T1000 (cell line): ENCODE measurements at regions not wholly inside any gene's neighbourhood (a gene's known extent, or its start where the extent isn't known, plus 50 kb on each side); places are given as distances from the start of the nearest gene placed in this dataset.
"Not testable (repeated sequence)": the region's sequence is repeated elsewhere in the genome, so short reads cannot be mapped to it uniquely, and the experiment has no call there.

ENCODE experiments used
- DNase-seq: peaks from one replicate; lab custom pipeline; 2025; ENCODE audit warnings: mixed read lengths; lab: John Stamatoyannopoulos, UW

- no peak for DNase-seq
Observed at GRCh38 chr1:177891809-177892208, 78.0 kb downstream of the SEC16B start.

- no peak for DNase-seq
Observed at GRCh38 chr1:177890479-177890878, 79.4 kb downstream of the SEC16B start.

- DNase-seq: no peak
Observed at GRCh38 chr1:177884479-177885021, 85.3 kb downstream of the SEC16B start.

DNA sequence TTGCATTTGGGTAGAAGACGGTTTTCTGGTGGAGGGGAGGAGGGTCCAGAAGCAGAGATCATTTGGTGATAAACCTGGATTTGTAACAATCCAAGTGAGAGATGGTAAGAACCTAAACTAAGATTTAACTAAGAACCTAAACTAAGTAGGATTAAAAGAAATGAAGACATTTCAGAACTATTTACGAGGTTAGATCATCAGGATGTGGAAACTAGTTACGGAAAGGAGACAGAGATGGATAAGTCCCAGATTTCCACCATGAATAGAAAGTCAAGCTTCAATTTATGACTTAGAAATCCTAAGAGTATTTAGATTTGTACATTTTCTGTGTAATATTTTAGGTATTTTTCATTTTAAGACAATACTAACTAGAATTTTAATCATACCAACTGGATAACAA is 86.3 kb downstream of the SEC16B start:
- DNase-seq: no peak

DNA sequence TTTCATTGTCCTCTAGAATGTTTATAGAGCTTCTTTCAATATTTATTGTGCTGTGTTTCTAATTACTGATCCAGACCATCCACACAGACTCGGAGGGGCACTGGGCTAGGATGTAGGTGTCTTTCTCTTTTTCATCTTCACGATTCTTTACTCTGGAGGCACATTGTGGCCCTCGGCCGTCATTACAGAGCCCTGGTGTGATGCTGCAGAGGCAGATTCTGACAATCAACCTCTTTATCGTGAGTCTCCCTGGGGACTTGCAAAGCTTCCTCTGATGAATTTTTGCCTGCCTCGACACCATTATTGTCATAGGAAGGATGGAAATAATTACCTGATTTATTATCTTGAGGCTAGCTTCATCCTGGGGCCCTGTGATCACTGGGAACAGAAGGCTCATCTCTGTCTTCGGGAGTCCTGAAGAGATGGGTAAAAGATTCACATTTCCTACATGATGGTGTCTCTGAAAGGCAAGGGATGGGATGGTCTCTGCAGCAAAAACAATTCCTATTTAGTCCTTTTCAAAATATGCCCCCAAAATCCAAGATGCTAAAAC is 89.4 kb downstream of the SEC16B start:
- no peak for DNase-seq

DNA sequence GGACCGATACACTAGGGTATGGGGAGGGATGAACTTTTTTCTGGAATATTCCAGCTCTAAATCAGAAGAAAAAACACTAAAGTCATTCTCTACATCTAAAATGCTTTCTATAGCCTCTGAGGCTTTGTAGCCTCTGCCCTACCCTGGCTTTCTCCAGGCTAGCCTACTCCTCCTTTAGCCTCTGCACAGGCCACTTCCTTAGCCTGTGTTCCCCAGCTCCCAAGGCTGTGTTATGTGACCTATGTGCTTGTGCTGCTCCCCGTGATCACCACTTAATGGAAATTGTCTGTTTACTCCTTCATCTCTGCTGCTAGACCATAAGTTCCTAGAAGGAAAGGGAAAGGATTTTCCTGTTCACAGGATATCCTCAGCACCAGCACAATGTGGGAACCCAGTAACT is 92.8 kb downstream of the SEC16B start:
- no peak for DNase-seq

DNA sequence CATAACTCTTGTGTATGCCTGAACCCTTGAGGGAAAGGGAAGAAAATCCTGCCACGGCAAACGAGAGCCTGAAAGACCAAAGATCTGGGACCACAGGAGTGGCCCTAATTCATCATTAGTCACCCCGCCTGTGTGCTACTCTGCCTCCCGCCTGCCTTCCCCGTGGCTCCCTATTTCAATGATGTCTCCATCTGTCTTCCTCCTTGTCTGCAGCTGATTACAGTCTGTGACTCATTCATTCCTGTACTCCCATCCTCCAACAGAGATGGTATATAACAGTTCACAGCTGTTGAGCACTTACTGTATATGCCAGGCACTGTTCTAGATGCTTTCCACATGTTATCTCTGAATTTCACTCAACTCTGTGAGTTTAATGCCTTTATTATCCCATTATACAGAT is 96.6 kb downstream of the SEC16B start:
- peak; percentile 32 for DNase-seq

DNA sequence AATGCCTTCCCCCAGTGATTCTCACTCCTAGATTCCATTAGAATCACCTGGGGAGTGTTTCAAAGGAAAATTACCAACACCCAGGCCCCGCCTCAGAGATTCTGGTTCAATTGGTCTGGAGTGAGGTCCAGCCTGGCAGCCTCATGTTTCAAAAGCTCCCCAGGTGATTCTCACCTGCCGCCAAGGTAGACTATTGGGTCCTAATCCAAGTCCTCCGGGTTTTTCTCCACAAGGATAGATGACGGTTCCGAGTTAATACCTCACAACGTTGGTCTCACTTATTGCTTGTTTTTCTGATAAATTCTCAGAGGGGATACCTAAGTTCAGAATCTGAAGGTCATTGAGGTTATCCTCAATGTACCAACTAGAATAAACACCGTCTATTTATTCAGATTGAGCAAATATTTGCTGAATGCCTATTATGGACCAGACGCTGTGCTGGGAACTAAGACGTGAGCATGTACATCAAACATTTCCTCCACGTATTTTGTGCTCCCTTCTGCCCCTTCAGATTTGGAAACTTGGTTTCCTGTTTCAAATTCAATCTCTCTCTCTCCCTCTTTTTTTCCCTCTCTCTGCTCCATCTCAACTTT is 97.5 kb downstream of the SEC16B start:
- no peak for DNase-seq

DNA sequence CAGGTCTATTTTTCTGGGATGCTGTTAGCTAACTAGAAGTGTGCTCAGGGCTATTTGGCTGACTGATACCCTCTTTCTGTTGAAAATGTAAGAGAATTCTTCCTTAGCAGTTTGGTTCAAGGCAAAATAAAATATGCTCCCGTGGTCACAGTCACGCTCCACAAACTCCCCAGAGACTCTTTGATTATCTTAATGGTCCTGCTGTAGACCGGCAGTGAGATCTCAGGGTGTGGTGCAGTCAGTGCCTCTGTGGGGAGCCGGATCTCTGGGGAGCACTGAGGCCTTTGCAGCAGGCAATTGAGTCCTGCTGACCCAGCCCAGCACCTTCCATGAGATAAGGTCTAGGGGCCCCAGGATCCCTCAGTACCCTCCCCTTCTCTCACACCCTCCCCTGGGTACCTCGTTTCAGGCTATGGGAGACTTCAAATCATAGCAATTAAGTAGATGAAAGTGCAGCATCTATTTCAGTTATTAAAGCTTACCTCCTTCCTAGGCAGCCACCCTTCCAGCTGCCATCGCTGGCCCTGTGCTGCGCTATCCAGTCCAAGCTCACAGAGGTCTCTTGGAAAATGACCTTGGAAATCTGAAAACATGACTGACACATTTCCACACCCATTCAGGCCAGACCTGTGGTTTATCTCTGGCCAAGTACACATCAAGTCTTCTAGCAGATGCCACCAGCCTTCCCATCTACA is 98.1 kb downstream of the SEC16B start:
- no peak for DNase-seq

GRCh38 chr1:177869586-177869985 is 100.3 kb downstream of the SEC16B start:
- DNase-seq: no peak

DNA sequence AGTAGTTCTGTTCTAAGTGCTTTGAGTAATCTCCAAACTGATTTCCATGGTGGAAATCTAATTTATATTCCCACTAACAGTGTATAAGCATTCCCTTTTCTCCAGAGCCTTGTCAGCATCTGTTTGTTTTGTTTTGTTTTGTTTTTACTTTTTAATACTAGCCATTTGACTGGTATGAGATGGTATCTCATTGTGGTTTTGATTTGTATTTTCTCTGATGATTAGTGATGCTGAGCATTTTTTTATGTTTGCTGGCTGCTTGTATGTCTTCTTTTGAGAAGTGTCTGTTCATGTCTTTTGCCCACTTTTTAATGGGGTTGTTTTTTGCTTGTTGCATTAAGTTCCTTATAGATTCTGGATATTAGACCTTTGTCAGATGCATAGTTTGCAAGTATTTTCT is 100.8 kb downstream of the SEC16B start:
- not testable (repeated sequence) for DNase-seq

- DNase-seq: no peak
Observed at GRCh38 chr1:177865807-177866206, 104.1 kb downstream of the SEC16B start.

- no peak for DNase-seq
Observed at GRCh38 chr1:177864538-177865305, 105.1 kb downstream of the SEC16B start.

DNA sequence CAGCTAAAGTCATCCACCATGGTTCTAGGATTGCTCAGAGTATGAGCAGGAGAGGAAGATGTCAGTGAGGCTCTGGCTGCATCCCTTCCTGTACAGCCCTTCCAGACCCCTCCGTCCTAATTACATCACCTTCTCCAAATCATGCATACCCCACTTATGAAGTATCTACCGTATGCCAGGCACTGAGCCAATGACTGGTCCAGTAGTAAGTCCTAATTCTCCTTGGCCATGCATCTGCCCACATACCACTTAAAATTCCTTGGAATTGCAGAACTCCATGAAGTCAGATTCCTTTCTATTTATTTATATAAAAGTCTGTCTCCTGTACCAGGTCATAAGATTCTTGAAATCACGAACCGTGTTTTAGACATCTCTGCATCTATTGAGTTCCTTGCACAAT is 106.1 kb downstream of the SEC16B start:
- no peak for DNase-seq

GRCh38 chr1:177862916-177863315 is 106.9 kb downstream of the SEC16B start:
- DNase-seq: no peak

- DNase-seq: no peak
Observed at GRCh38 chr1:177859572-177859971, 110.3 kb downstream of the SEC16B start.

DNA sequence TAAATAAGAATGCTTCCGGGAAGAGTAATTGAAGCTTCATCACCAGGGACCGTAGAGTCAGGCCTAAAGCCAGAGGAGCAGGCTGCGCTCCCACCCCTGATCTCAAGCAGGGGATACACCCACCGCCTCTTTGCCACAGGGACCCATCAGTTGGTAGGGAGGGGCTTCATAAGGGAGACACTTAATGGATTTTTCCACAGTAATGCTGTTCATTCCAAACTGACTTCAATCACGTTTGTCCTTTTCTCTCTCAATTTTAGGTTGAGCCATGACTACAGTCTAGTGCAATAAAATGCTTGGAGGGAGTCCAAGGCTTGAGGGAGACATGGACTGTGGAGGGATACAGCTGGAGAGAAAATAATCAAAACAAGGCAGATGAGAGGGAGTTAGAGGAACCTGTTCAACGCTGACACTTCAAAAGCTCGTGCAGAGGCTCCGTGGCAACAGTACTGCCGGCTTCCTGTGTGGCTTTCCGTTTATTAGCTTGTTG is 111.5 kb downstream of the SEC16B start:
- no peak for DNase-seq

- no peak for DNase-seq
Observed at GRCh38 chr1:177857285-177857684, 112.6 kb downstream of the SEC16B start.

- DNase-seq: no peak
Observed at GRCh38 chr1:177854951-177855350, 114.9 kb downstream of the SEC16B start.

- DNase-seq: no peak
Observed at GRCh38 chr1:177849579-177850290, 120.1 kb downstream of the SEC16B start.

DNA sequence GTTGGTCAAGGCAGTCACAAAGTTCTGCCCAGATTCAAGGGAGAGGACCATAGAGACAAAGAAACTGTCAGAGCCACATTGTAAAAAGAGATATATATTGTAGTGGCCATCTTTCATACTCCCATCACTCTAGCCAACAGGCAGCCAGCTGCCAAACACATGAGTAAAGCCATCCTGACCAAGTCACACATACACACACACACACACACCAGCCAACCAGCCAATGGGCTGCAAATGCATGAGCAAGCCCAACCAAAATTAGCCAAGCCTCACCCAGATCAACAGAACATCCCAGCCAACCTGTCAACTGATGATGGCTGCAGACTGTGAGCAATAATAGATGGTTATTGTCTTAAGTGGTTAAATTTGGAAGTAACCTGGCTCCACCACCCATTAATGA is 120.7 kb downstream of the SEC16B start:
- no peak for DNase-seq

GRCh38 chr1:177848577-177848976 is 121.3 kb downstream of the SEC16B start:
- DNase-seq: peak; percentile 28
